ENCODE measurements at regions not wholly inside any gene's neighbourhood (a gene's known extent, or its start where the extent isn't known, plus 50 kb on each side); places are given as distances from the start of the nearest gene placed in this dataset.

DNA sequence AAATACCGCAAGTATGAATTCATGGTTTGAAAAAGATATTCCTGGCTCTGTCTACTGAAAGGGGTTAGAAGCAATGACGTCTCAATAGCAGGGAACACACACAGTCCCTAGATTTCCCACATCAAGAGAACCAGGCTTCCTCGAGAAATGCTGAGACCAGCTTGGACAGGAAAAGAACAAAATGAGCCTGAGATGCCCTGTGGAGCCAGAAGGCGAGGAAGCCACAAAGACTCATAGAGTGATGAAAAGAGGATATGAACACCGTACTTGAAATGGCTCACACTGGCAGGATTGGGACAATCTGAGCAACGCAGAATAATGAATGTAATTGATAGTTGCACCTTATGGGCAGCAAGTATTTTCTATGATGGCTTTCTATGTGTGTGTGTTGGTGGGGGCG, 302.4 kb upstream of the ATP10A start:
- TF ChIP-seq, protein P1, sequence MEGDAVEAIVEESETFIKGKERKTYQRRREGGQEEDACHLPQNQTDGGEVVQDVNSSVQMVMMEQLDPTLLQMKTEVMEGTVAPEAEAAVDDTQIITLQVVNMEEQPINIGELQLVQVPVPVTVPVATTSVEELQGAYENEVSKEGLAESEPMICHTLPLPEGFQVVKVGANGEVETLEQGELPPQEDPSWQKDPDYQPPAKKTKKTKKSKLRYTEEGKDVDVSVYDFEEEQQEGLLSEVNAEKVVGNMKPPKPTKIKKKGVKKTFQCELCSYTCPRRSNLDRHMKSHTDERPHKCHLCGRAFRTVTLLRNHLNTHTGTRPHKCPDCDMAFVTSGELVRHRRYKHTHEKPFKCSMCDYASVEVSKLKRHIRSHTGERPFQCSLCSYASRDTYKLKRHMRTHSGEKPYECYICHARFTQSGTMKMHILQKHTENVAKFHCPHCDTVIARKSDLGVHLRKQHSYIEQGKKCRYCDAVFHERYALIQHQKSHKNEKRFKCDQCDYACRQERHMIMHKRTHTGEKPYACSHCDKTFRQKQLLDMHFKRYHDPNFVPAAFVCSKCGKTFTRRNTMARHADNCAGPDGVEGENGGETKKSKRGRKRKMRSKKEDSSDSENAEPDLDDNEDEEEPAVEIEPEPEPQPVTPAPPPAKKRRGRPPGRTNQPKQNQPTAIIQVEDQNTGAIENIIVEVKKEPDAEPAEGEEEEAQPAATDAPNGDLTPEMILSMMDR (IDR thresholded peaks at IDR 0.05) = no peak
- no peak for TF ChIP-seq POLR2A (IDR thresholded peaks at IDR 0.05)
- TF ChIP-seq POLR2AphosphoS5 (IDR thresholded peaks at IDR 0.05; ENCODE audit: insufficient read depth in 1 of 2, low read depth in 1 of 2) = no peak
- Histone ChIP-seq H3K4me1 (no peaks in the 10 kb centered on the region), H3K27me3 (no peaks in the 10 kb centered on the region), H3K4me3 (no peak overlapping the region), H3K27ac (no peak overlapping the region), H3K9me3 (no peaks in the 10 kb centered on the region), H3K36me3 (no peaks in the 10 kb centered on the region)
- no peak for DNase-seq (ENCODE audit: extremely low spot score in 2 of 2)
- intact Hi-C loops (cut with DNase I) = no loop called here

DNA sequence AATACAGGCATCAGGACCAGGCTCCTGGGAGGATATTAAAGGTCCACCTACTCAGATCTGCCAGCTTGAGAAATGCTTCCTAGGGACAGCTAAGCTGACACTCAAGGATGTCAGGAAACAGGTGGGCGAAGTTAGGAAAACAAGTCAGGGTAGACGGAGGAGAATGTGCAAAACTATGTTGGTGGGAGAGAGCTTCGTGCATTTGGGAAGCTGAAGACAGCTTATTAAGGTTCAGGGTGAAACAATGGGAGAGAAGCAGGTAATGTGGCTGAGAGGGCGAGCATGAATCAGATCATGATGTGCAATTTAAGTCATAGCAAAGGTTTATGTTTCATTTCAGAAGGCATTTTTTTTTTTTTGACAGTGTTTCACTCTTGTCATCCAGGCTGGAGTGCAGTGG, 297.2 kb upstream of the ATP10A start:
- TF ChIP-seq, protein P1 (IDR thresholded peaks at IDR 0.05) = no peak
- TF ChIP-seq POLR2A (IDR thresholded peaks at IDR 0.05) (no peak), POLR2AphosphoS5 (IDR thresholded peaks at IDR 0.05; ENCODE audit: insufficient read depth in 1 of 2, low read depth in 1 of 2) (no peak)
- H3K27ac ChIP-seq = no peak overlapping the region
- no peaks in the 10 kb centered on the region for H3K27me3 ChIP-seq
- H3K36me3 ChIP-seq = no peaks in the 10 kb centered on the region
- no peaks in the 10 kb centered on the region for H3K9me3 ChIP-seq
- no peak for DNase-seq (ENCODE audit: extremely low spot score in 2 of 2)
- no peaks in the 10 kb centered on the region for H3K4me1 ChIP-seq
- intact Hi-C loops (cut with DNase I) = no loop called here
- no peak overlapping the region for H3K4me3 ChIP-seq

DNA sequence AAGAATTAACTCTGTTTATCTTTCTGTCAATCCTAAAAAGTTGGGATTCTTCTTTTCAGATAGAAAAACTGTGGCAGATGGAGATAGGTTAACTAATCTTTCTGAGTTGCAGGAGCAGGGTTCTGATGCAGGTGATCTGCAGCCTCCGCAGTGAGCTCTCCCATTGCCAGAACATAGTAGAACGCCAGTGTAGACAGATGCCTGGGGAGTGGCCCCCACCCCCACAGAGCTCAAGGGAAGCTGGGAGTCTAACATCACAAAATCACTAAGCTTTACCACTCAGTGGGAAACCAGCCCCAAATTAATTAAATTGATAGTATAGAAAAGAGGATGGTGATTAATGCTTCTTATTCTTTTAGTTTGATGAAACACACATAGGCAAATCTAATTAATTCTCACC, 295.0 kb upstream of the ATP10A start:
- Histone ChIP-seq H3K27me3 (no peaks in the 10 kb centered on the region), H3K9me3 (no peaks in the 10 kb centered on the region), H3K27ac (no peak overlapping the region), H3K36me3 (no peaks in the 10 kb centered on the region), H3K4me1 (no peaks in the 10 kb centered on the region), H3K4me3 (no peak overlapping the region)
- intact Hi-C loops (cut with DNase I) = no loop called here
- TF ChIP-seq, protein P1 (IDR thresholded peaks at IDR 0.05) = no peak
- no peak for TF ChIP-seq POLR2AphosphoS5 (IDR thresholded peaks at IDR 0.05; ENCODE audit: insufficient read depth in 1 of 2, low read depth in 1 of 2)
- TF ChIP-seq POLR2A (IDR thresholded peaks at IDR 0.05) = no peak
- no peak for DNase-seq (ENCODE audit: extremely low spot score in 2 of 2)

DNA sequence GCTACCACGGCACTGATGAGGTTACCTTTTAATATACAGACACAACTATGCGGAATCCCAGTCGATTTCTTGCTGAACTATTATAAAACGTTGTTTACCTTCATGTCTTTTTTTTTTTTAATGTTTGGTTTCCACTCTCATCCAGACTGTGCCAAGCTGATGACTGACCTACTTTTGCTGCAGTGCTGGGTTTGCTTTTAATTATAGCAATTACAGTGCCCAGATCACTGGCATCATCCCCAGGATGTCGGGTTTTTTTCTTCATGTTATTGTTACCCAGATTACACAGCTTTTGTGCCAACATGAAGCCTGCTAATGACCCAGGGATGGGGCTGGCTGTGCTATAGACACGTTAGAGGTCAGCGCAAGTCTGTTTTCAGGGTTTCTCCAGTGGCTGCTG, 294.0 kb upstream of the ATP10A start:
- H3K27me3 ChIP-seq = no peaks in the 10 kb centered on the region
- no peaks in the 10 kb centered on the region for H3K9me3 ChIP-seq
- no peaks in the 10 kb centered on the region for H3K4me1 ChIP-seq
- H3K4me3 ChIP-seq = no peak overlapping the region
- intact Hi-C loops (cut with DNase I) = no loop called here
- H3K27ac ChIP-seq = no peak overlapping the region
- no peak for DNase-seq (ENCODE audit: extremely low spot score in 2 of 2)
- TF ChIP-seq POLR2AphosphoS5 (IDR thresholded peaks at IDR 0.05; ENCODE audit: insufficient read depth in 1 of 2, low read depth in 1 of 2) = no peak
- TF ChIP-seq, protein P1 (IDR thresholded peaks at IDR 0.05) = no peak
- TF ChIP-seq POLR2A (IDR thresholded peaks at IDR 0.05) = no peak
- H3K36me3 ChIP-seq = no peaks in the 10 kb centered on the region

DNA sequence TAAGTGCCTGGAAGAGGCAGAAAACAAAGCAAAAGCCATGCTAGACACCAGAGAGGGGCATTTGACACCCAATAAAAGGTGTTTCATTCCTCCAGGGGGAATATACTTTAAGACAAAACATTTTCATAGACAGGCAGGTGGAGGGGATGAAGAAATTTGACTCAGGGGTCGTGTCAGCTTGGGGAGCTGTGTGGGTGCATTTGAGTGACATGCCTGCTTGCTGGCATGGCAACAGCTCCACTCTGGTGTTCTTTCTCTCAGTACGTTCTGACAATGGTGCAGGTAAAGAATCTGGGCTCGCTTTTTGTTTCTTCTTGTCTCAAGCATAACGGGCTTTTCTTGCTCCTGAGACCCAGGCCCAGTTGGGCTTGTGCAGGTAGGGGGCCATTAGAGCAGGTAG, 292.9 kb upstream of the ATP10A start:
- no peak overlapping the region for H3K4me3 ChIP-seq
- H3K27me3 ChIP-seq = no peaks in the 10 kb centered on the region
- no peak for TF ChIP-seq POLR2AphosphoS5 (IDR thresholded peaks at IDR 0.05; ENCODE audit: insufficient read depth in 1 of 2, low read depth in 1 of 2)
- TF ChIP-seq, protein P1 (IDR thresholded peaks at IDR 0.05) = no peak
- TF ChIP-seq POLR2A (IDR thresholded peaks at IDR 0.05) = no peak
- no peak for DNase-seq (ENCODE audit: extremely low spot score in 2 of 2)
- no peaks in the 10 kb centered on the region for H3K4me1 ChIP-seq
- intact Hi-C loops (cut with DNase I) = no loop called here
- H3K9me3 ChIP-seq = no peaks in the 10 kb centered on the region
- H3K27ac ChIP-seq = no peak overlapping the region
- H3K36me3 ChIP-seq = no peaks in the 10 kb centered on the region

All from vagina (tissue), 2 donors.